ENCODE measurements at regions not wholly inside any gene's neighbourhood (a gene's known extent, or its start where the extent isn't known, plus 50 kb on each side); places are given as distances from the start of the nearest gene placed in this dataset.

GRCh38 chr5:115072266-115073064 lies 97.2 kb downstream of the TRIM36 start:
- Histone ChIP-seq H3K9me3 (ENCODE audit: control insufficient read depth in 2 of 2, insufficient read depth in 1 of 2, low read depth in 1 of 2, low read length in 1 of 2) (no peaks in the 10 kb centered on the region), H3K36me3 (ENCODE audit: control insufficient read depth in 3 of 3, insufficient read depth in 2 of 3, low read depth in 1 of 3, low read length in 3 of 3) (no peaks in the 10 kb centered on the region), H3K27me3 (ENCODE audit: control insufficient read depth in 3 of 3, insufficient read depth in 3 of 3, low read length in 3 of 3) (no peaks in the 10 kb centered on the region), H3K4me1 (ENCODE audit: control insufficient read depth in 3 of 3, insufficient read depth in 2 of 3, low read depth in 1 of 3, low read length in 2 of 3) (no peaks in the 10 kb centered on the region), H3K27ac (ENCODE audit: low read depth in 1 of 3, low read length in 2 of 3) (no peak overlapping the region), H3K4me3 (ENCODE audit: low read depth in 1 of 3, low read length in 3 of 3) (no peak overlapping the region)
- no peak for FAIRE-seq
- 72 to 77% (median 73%) methylated on average over 6 of the region's 6 CpGs for WGBS, 3 donors
- DNase-seq, result no peak

- H3K36me3 ChIP-seq (ENCODE audit: control insufficient read depth in 3 of 3, insufficient read depth in 2 of 3, low read depth in 1 of 3, low read length in 3 of 3), result no peaks in the 10 kb centered on the region
- DNase-seq, result no peak
- H3K4me3 ChIP-seq (ENCODE audit: low read depth in 1 of 3, low read length in 3 of 3), result no peak overlapping the region
- H3K9me3 ChIP-seq (ENCODE audit: control insufficient read depth in 2 of 2, insufficient read depth in 1 of 2, low read depth in 1 of 2, low read length in 1 of 2), result no peaks in the 10 kb centered on the region
- no peaks in the 10 kb centered on the region for H3K4me1 ChIP-seq (ENCODE audit: control insufficient read depth in 3 of 3, insufficient read depth in 2 of 3, low read depth in 1 of 3, low read length in 2 of 3)
- WGBS, 3 donors, result 71 to 84% (median 79%) methylated on average over 3 of the region's 3 CpGs
- no peaks in the 10 kb centered on the region for H3K27me3 ChIP-seq (ENCODE audit: control insufficient read depth in 3 of 3, insufficient read depth in 3 of 3, low read length in 3 of 3)
- FAIRE-seq, result no peak
- H3K27ac ChIP-seq (ENCODE audit: low read depth in 1 of 3, low read length in 2 of 3), result no peak overlapping the region
Measured at GRCh38 chr5:115070737-115071136, 99.0 kb downstream of the TRIM36 start.

- Histone ChIP-seq H3K36me3 (ENCODE audit: control insufficient read depth in 3 of 3, insufficient read depth in 2 of 3, low read depth in 1 of 3, low read length in 3 of 3) (no peaks in the 10 kb centered on the region), H3K4me3 (ENCODE audit: low read depth in 1 of 3, low read length in 3 of 3) (no peak overlapping the region), H3K4me1 (ENCODE audit: control insufficient read depth in 3 of 3, insufficient read depth in 2 of 3, low read depth in 1 of 3, low read length in 2 of 3) (no peaks in the 10 kb centered on the region), H3K9me3 (ENCODE audit: control insufficient read depth in 2 of 2, insufficient read depth in 1 of 2, low read depth in 1 of 2, low read length in 1 of 2) (no peaks in the 10 kb centered on the region), H3K27ac (ENCODE audit: low read depth in 1 of 3, low read length in 2 of 3) (no peak overlapping the region), H3K27me3 (ENCODE audit: control insufficient read depth in 3 of 3, insufficient read depth in 3 of 3, low read length in 3 of 3) (no peaks in the 10 kb centered on the region)
- WGBS, 3 donors, result 62 to 71% (median 67%) methylated on average over 3 of the region's 3 CpGs
- FAIRE-seq (no peak), DNase-seq (peak; percentile 31 to 45)
Measured at GRCh38 chr5:115069087-115069968, 100.4 kb downstream of the TRIM36 start.

- H3K27ac ChIP-seq (ENCODE audit: low read depth in 1 of 3, low read length in 2 of 3), result no peak overlapping the region
- H3K4me1 ChIP-seq (ENCODE audit: control insufficient read depth in 3 of 3, insufficient read depth in 2 of 3, low read depth in 1 of 3, low read length in 2 of 3), result no peaks in the 10 kb centered on the region
- DNase-seq (peak in 1 of 2 donors; percentile 32), FAIRE-seq (no peak)
- WGBS, 3 donors, result 79 to 84% (median 84%) methylated on average over 14 of the region's 14 CpGs
- peak overlapping the region in 1 of 3 donors; percentile 10 for H3K4me3 ChIP-seq (ENCODE audit: low read depth in 1 of 3, low read length in 3 of 3)
- H3K27me3 ChIP-seq (ENCODE audit: control insufficient read depth in 3 of 3, insufficient read depth in 3 of 3, low read length in 3 of 3), result no peaks in the 10 kb centered on the region
- no peaks in the 10 kb centered on the region for H3K36me3 ChIP-seq (ENCODE audit: control insufficient read depth in 3 of 3, insufficient read depth in 2 of 3, low read depth in 1 of 3, low read length in 3 of 3)
- H3K9me3 ChIP-seq (ENCODE audit: control insufficient read depth in 2 of 2, insufficient read depth in 1 of 2, low read depth in 1 of 2, low read length in 1 of 2), result no peaks in the 10 kb centered on the region
Measured at GRCh38 chr5:115068239-115069086, 101.2 kb downstream of the TRIM36 start.

DNA sequence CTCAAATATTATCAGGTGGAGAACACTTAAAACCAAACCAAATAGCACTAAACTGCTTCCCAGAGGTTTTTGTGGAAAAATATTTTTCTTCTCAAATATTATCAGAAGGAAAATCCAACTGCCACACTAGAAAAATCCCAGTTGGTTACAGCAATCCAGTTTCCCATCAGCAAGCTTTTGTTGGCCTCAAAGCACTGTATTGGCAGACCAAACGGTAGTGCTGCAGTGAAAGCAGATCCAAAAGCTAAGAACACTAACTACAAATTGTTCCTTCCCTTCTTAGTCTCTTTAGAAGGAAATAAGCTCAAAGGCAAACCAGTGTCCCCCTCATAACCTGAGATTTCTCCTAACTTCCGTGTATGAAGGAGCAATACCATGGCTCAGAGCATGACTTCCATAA lies 105.3 kb downstream of the TRIM36 start:
- 64 to 70% (median 70%) methylated on average over 2 of the region's 2 CpGs for WGBS, 3 donors
- Histone ChIP-seq H3K4me3 (ENCODE audit: low read depth in 1 of 3, low read length in 3 of 3) (no peak overlapping the region), H3K36me3 (ENCODE audit: control insufficient read depth in 3 of 3, insufficient read depth in 2 of 3, low read depth in 1 of 3, low read length in 3 of 3) (no peaks in the 10 kb centered on the region), H3K9me3 (ENCODE audit: control insufficient read depth in 2 of 2, insufficient read depth in 1 of 2, low read depth in 1 of 2, low read length in 1 of 2) (no peaks in the 10 kb centered on the region), H3K4me1 (ENCODE audit: control insufficient read depth in 3 of 3, insufficient read depth in 2 of 3, low read depth in 1 of 3, low read length in 2 of 3) (no peaks in the 10 kb centered on the region), H3K27me3 (ENCODE audit: control insufficient read depth in 3 of 3, insufficient read depth in 3 of 3, low read length in 3 of 3) (no peaks in the 10 kb centered on the region), H3K27ac (ENCODE audit: low read depth in 1 of 3, low read length in 2 of 3) (no peak overlapping the region)
- FAIRE-seq (no peak), DNase-seq (no peak)

DNA sequence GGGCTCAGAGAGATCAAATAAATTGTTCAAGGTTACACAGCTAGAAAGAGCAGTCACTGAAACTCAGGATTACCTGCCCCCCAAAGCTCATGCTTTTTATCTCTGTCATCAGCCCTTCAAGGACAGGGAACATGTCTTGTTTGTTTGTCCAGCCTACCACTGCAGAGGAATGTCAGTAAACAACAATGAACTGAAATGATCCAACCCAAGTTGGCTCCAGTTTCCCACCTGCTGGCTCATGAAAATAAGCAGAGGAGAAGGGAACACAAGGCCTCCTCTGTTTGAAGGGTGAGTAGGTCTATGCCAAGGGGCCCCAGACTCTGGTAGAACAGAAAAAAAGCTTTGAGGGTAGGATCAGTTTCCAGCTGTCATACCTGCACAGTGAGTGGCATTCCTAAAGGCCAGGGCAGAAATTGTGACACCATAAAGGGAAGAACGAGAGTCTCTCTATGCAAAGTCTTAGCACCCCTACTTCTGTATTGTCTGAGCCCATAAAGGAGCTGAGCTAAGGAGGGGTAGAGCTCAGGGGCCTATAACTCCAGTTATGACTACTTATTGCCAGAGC lies 115.2 kb downstream of the TRIM36 start:
- WGBS, 3 donors, result 50 to 80% (median 58%) methylated on average over 1 of the region's 1 CpG
- no peaks in the 10 kb centered on the region for H3K9me3 ChIP-seq (ENCODE audit: control insufficient read depth in 2 of 2, insufficient read depth in 1 of 2, low read depth in 1 of 2, low read length in 1 of 2)
- H3K27ac ChIP-seq (ENCODE audit: low read depth in 1 of 3, low read length in 2 of 3), result no peak overlapping the region
- no peak for DNase-seq
- no peaks in the 10 kb centered on the region for H3K36me3 ChIP-seq (ENCODE audit: control insufficient read depth in 3 of 3, insufficient read depth in 2 of 3, low read depth in 1 of 3, low read length in 3 of 3)
- FAIRE-seq, result no peak
- H3K27me3 ChIP-seq (ENCODE audit: control insufficient read depth in 3 of 3, insufficient read depth in 3 of 3, low read length in 3 of 3), result no peaks in the 10 kb centered on the region
- no peak overlapping the region for H3K4me3 ChIP-seq (ENCODE audit: low read depth in 1 of 3, low read length in 3 of 3)
- no peaks in the 10 kb centered on the region for H3K4me1 ChIP-seq (ENCODE audit: control insufficient read depth in 3 of 3, insufficient read depth in 2 of 3, low read depth in 1 of 3, low read length in 2 of 3)

DNA sequence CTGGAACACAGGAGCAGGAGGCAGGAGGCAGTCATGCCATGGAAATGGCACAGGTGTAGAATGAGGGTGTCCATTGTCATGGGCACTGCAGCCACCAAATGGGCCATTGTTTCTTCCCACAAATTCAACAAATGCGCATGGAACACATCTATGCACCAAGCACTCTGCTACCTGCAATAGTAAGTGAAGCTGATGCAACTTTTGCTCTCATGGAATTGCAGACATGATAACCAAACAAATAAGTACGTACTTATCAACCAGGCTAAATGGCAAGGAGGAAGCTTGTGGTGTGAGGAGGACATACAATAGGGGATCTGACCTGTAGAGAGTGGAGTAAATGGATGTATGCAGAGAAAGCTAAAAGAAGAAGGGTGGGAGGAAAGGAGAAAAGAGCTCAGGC lies 116.8 kb downstream of the TRIM36 start:
- no peaks in the 10 kb centered on the region for H3K4me1 ChIP-seq (ENCODE audit: control insufficient read depth in 3 of 3, insufficient read depth in 2 of 3, low read depth in 1 of 3, low read length in 2 of 3)
- WGBS, 3 donors, result 68 to 90% (median 78%) methylated on average over 2 of the region's 2 CpGs
- H3K4me3 ChIP-seq (ENCODE audit: low read depth in 1 of 3, low read length in 3 of 3), result no peak overlapping the region
- no peak overlapping the region for H3K27ac ChIP-seq (ENCODE audit: low read depth in 1 of 3, low read length in 2 of 3)
- H3K36me3 ChIP-seq (ENCODE audit: control insufficient read depth in 3 of 3, insufficient read depth in 2 of 3, low read depth in 1 of 3, low read length in 3 of 3), result no peaks in the 10 kb centered on the region
- DNase-seq, result no peak
- H3K27me3 ChIP-seq (ENCODE audit: control insufficient read depth in 3 of 3, insufficient read depth in 3 of 3, low read length in 3 of 3), result no peaks in the 10 kb centered on the region
- H3K9me3 ChIP-seq (ENCODE audit: control insufficient read depth in 2 of 2, insufficient read depth in 1 of 2, low read depth in 1 of 2, low read length in 1 of 2), result no peaks in the 10 kb centered on the region
- no peak for FAIRE-seq

GRCh38 chr5:115050866-115051265 lies 118.8 kb downstream of the TRIM36 start:
- Histone ChIP-seq H3K27ac (ENCODE audit: low read depth in 1 of 3, low read length in 2 of 3) (no peak overlapping the region), H3K9me3 (ENCODE audit: control insufficient read depth in 2 of 2, insufficient read depth in 1 of 2, low read depth in 1 of 2, low read length in 1 of 2) (no peaks in the 10 kb centered on the region), H3K4me1 (ENCODE audit: control insufficient read depth in 3 of 3, insufficient read depth in 2 of 3, low read depth in 1 of 3, low read length in 2 of 3) (no peaks in the 10 kb centered on the region), H3K27me3 (ENCODE audit: control insufficient read depth in 3 of 3, insufficient read depth in 3 of 3, low read length in 3 of 3) (no peaks in the 10 kb centered on the region), H3K4me3 (ENCODE audit: low read depth in 1 of 3, low read length in 3 of 3) (no peak overlapping the region), H3K36me3 (ENCODE audit: control insufficient read depth in 3 of 3, insufficient read depth in 2 of 3, low read depth in 1 of 3, low read length in 3 of 3) (no peaks in the 10 kb centered on the region)
- DNase-seq (no peak), FAIRE-seq (no peak)
- 36 to 49% (median 38%) methylated on average over 3 of the region's 3 CpGs for WGBS, 3 donors

All from small intestine (tissue), 7 donors.